Tongue (tissue), 1 donor: ENCODE measurements at regions not wholly inside any gene's neighbourhood (a gene's known extent, or its start where the extent isn't known, plus 50 kb on each side); places are given as distances from the start of the nearest gene placed in this dataset.

Experiments used
- DNase-seq: peaks from one replicate; pipeline ENCODE4 v3.0.0-alpha.2; 2015

DNA sequence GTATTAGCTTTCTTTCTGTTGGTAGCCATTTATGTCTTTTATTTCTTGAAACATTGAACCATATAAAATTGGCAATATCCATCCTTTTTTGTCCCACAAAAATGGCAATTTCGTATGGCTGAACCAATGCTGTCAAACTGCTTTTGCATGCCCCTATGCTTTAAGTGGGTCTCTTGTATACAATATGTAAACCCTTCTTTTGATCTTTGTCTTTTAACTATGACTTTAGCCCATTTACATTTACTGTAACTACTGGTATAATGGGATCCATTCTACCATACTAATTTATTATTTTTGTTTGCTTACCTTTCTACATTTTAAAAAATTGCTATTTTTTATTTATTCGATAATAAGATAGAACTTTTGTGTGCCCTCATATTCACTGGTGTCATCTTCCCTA, 93.4 kb downstream of the TENT4A start:
- no peak for DNase-seq

DNA sequence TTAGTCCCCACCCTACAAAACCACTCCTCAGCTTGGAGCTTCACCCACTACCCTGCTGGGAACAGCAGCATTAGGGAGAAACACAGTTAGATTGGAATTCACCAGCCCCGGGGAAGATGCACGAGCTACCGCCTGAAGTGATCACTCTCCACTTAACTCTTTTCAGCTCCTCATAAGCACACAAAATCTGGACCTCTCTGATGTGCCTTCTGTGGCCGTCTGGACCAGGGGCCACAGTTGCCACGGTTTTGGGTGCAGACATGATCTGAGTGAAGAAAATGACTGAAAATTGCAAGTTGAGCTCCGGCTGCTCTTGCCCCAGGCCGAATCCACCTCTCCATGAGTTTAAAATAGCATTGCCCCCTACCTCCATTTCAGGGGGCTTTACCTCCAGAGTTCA, 95.2 kb downstream of the TENT4A start:
- no peak for DNase-seq

DNA sequence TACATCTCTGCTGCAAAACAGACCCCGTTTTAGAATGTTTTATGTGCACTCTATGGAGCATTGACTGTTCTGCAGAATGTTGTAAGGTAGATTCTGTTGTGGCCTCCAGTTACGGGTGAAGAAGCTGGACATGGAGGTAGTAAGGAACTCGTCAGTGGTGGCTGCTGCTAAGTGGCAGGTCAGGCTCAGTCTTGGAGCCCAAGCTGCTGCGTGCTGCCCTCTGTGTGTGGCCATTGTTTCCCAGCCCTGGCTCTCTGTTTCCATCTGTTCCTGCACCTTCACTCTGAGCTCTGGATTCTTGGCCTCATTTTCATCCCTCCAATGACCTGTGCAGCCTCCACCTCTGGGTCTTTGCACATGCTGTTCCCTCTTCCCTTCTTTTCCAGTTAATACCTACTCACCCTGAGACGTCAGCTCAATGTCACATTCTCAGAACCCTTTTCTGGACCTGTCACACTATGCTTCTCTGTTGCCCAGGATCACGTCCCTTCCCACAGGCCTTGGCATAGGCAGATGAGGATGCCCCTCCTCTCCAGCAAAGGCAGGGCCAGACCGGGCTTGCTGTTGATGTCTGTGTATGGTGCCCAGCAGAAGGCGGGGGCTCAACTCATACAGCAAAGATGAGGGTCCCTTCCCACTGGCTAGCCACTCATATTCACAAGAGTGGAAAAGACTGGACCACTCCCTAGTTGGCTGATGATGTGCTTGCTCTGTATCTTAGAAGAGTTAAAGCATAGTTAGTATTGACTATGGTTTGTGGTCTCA, 97.6 kb downstream of the TENT4A start:
- no peak for DNase-seq

DNA sequence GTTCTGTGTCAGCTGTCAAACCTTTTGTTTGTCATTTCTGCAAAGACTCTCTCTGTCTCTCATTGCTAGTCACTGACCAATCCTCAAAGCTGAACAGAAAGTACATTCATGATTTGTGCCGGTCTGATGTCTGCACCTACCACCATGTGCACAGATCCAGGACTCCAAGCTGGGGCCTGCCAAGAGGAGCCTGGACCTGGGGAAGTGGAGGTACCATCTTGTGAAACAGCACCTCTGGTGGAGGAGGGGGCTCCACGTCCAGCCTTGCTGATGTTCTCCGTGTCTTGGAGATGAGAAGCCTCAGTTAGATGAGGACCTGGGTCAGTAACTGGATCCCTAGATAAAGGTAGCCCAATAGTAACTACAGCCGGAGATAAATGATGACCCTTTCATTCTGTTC, 98.9 kb downstream of the TENT4A start:
- no peak for DNase-seq

DNA sequence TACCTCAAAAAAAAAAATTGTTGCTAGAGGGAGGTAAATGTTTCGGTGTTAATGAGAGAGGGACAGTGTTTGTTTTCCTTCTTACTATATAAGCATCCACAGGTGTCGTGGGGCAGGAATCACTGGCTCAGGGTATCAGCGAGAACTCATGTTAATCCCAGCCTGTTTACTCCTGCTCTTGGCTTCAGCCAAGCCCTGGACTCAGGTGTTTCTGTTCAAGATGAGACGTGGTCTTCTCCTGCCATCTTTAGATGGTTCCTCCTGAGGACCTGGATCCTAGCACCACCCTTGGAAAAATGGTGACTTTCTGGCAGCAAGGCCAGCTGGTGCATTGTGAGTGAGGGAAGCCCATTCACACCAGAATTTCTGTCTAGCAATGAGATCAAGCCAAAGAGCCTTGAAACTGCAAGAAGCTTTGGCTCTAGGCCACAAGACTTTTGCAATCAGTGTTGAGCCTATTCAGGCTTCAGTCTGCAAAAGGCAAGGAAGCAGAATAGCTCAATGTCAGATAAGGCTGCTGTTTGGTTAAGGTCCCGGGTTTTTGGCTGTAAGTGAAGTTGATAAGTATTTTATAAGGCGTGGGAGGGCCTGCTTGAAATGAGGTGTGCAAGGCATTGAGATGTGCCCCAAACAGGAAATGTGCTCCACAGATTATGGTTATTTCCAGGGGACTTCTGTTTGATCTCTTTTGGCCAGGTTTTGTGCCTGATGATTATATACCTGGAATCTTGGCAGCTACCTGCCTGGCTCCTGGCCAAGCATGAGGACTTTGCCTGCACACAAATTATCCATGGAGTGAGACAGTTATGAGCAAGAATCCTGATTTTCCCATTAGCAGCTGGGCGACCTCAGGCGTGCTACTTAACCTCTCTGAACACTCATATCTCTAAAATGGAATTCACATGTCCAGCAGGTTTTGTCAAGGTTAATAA, 99.8 kb downstream of the TENT4A start:
- peak; percentile 33 for DNase-seq

DNA sequence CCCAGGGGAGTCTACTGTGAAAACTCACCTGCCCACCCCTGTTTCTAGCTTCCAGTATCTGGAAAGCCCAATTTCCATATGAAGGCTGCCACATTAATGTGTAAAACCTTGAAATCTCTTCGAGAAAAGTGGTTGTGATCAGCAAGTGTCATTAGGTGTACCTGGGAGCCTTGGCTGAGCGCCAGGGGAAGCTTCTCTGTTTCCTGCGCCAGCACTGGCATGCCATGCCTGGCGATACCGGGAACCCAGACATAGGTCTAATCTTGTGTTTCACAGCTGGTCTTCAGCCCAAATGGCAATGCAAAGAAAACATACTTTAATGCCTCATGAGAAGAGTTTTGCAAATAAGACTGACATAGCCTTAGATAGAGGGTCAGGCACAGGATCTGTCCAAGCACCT, 101.6 kb downstream of the TENT4A start:
- DNase-seq, result no peak

DNA sequence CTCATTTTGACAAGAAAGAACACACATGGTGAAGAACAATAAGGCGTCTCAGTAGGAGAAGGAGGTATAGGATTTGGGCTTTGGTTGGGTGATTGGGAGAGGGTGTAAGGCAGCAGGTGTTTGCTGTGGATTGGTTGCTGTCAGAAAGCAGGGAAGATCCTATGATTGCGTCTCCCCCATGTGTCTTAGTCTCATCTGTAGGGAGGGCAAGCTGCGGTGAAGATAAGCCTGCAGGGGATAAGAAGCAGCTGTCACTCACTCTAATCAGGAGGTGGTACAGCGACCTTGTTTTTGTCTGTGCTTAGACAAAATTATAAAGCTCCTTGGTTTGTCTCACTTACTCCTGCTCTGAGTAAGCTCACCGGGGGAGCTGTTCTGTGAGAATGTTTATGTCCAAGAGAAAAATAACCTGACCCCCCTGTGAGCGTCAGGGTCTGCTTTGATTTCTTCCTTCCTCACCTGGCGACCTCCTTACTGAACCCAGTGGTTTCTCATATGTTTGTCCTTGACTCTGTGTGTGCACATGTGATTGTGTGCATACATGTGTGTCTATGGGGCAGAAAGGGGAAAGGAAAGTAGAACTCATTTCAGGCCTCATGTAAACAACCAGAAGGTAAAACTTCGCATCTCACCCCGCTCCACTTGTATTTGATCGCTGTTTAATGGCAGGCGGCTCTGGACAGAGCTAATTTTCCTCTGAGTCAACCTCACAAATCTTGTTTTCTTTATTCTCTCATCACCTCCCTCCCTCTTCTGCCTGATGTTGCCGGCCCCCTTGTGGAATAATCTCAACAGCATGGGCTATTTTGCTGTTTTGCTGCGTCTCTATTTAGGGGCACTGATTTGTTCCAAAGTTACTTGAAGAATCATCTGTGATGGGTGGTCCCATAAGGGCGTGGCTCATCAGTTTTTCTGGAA, 105.6 kb downstream of the TENT4A start:
- no peak for DNase-seq

DNA sequence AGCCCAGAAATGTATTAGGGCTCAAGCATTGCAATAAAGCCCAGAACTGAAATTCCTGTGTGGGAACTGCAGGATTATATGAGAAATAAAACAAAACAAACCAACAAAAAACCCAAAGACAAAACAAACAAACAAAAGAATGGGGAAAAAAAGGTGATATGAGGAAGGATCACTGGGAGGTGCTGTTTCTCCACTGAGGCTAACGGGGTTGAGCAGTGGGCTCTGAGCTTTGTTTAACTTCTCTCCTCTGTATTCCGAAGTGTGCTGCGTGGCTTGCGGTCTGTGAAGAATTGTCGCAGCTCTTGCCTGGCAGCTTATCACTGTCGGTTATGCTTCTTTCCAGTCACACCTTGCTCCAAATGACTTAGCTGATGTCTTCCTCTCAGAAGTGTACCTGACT, 106.3 kb downstream of the TENT4A start:
- DNase-seq, result no peak

DNA sequence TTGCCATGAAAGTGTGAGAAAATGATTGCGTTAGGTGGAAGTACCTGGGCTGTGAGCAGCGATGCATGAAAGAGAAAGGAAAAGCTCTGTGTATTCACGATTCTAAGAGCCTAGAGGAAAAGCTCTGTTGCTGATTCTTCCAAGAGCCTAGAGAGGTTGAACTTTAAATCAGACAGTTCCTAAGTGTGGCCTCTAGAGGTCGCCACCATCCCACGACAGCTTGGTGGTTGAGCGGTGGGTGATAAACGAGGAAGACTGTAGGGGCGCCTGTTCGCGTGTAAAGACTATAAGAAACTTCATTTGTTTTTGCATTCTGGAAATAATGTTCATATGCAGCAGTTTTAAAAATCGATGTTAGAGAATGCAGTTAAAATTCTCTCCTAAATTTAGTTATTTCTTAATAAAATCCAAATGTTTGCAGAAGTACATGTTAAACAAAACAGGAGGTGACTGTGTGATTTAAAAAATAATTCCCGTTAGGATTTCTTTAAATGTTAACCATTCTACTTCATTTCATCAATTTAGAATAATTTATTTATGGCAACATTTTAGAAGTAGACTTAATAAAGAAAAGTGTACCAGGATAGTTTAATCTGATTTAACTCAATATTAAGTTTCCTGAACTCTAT, 107.7 kb downstream of the TENT4A start:
- peak; percentile 15 for DNase-seq

DNA sequence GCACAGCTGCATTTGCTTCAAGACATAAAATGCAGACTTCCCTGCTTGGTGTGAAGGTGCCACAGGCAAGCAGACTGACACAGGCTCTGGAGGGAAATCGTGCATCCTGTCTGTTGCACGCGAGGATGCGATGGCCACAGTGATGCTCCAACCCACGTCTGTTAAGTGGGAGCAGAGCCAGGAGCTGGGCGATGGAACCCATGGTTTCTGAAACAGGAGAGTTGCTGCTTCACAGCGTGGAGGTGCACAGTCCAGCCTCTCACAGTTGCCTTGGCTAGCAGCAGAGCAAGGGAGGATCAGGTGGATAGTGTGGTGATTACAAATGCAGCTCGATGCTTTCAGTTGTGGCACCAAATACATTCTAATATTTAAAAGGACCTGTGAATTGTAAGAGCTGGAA, 108.8 kb downstream of the TENT4A start:
- DNase-seq, result no peak

DNA sequence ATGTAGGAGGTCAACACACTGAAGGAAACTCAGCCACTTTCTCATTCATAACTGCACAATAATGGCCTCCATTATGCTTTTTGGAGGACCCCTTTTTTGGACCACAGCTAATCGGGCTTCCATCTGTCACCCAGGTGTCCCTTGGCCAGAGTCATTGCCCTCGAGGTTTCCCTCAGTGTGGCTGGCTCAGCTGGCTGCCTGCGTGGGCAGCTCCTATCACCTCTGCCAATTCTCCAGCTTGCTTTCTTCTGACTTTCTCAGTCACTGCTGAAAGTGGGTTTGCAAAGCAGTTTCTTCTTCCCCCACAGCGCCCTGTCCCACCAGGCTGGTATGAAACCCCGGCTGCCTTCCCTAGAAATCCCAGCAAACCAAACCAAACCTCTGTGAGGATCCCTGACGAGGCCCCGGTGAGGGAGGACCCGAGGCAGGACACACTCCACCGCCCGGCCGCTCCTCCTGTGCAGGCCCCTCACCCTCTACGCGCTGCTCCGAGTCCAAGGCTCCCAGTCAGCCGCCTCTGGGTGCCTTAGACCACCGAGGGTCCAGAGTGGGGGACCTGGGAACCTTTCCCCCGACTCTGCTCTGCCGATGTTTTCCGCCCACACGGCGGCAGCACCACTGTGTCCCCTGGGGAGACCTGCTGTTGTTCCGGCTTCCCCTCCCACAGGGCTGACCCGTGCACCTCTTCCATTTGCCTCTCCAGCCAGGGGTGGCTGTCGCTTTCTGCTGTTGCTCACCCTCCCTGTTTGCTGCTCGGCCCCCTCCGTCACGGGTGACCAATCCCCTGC, 109.5 kb downstream of the TENT4A start:
- DNase-seq, result no peak

DNA sequence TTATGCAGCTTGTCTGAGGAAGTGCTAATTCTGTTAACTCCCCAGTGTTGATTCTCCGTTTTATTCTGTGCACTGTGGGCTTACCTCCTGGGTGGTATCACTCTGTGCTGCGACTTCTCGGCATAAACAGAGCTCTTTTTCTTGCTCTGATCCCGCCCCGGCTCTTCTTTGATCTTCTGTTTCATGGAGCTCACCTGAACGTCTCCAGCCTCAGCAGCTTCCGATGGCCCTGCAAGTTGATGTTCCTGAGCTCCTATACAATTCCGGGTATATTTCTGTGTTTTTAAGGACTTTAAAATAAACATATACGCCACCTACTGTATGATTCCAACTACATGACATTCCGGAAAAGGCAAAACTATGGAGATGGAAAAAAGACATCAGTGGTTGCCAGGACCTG, 110.8 kb downstream of the TENT4A start:
- no peak for DNase-seq

DNA sequence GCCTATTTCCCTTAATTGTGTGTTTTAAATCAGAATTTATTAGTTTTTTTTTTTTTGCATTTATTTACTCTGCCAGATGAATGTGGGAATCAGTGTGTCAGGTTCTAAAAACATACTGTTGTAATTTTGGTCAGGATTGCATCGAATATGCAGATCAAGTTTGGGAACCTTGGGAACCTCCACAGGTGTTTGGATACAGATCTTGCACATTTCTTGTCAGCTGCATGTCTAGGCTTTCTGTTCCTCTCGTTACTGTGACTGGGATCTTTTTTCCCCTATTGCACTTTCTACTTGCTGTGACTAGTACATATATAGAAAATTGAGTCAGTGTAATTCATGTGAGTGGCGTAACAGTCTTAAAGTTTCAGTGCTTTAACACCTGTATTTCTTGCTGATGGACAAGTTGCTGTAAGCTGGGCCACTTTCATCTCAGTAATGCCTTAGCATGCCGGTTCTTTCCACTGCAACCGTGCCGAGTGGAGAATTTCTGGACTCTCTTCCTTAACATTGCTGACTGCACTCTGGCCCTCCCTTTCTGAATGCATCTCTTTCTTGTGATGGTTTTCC, 112.5 kb downstream of the TENT4A start:
- no peak for DNase-seq

DNA sequence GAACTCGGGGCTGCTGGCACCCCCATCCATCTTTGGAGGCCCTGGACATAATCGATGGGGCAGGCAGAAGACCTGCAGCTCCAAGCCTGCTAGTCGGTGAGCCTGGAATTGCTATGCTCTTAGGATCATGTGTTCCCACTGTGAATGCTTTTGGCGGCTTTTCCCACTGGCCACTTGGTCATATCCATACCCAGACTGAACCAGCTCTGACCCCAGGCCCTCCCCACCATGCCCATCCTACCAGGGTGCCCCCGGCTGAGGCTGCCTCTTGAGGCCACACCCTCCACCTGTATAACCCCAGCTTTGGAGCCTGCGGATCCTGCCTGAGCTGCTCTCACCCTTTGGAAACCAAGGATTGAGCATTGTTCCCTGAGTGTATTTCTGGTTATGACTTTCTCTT, 113.5 kb downstream of the TENT4A start:
- DNase-seq, result no peak

DNA sequence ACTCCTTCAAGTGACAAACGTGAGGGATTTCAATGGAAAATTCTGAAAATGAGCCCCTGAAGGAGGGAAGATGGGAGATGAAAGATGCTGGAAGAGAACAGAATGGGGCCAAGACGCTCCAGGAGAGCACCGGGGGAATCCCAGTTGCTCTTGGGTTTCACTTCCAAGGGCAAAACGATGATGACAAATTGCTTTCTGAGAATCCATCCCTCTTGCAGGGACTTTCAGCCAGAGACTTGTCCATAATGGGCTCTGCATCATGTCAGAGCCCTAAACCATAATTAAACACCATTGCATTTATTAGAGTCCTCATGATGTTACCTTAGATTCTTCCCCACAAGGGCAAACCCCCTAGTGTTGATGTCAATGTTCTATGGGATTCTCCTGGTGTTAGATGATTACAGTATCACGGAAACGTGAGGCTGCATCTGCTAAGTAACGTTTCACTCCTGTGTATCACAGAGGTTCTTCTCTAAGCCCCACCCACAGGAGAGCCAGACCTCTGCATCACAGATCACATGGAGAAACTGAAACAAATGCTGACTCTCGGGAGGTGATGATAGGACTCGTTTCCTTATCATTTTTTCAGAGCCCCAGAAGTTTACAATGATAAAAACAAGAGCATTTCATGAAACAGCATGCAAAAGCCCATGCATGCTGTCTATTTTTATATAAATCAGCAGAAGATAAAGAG, 114.4 kb downstream of the TENT4A start:
- DNase-seq, result no peak

DNA sequence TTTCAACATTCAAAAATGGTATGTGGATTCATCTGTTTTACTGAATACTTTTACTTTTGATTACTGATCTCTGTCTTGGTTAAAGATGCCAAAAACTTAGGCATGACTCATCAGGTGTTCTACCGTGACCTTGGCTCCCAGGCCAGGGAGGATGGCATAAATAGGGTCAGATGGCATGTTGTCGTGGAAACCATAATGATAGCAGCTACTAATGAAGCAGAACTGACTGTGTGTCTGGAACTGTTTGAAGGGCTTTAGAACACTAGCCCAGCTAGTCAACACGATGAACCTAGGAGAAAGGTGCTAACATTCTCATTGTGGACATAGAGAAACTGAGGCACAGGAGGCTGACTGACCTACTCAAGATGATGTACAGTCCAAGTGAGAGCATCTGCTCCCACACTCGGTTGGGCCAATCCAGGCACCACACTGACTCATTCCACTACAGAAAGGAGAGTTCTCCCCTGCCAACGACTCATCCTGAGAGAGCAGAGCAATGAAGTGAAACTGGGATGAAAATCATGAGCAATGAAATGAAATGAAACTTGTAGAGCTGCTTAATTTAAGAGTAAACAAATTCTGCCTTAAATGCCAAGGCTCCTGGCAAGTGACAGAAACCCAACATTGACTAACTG, 116.0 kb downstream of the TENT4A start:
- DNase-seq, result no peak

DNA sequence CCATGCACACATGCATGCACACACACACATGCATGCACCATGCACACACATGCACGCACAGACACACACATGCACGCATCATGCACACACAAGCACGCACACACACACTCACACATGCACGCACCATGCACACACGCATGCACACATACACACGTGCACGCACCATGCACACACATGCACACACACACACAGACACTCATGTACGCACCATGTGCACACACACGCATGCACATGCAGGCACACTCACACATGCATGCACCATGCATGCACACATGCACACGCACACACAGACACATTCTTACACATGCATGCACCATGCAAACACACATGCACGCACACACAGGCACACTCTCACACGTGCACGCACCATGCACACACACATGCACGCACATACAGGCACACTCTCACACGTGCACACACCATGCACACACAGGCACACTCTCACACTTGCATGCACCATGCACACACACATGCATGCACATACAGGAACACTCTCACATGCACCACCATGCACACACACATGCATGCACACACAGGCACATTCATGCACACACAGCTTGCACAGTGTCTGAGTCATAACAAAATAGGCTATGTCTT, 117.5 kb downstream of the TENT4A start:
- no peak for DNase-seq

DNA sequence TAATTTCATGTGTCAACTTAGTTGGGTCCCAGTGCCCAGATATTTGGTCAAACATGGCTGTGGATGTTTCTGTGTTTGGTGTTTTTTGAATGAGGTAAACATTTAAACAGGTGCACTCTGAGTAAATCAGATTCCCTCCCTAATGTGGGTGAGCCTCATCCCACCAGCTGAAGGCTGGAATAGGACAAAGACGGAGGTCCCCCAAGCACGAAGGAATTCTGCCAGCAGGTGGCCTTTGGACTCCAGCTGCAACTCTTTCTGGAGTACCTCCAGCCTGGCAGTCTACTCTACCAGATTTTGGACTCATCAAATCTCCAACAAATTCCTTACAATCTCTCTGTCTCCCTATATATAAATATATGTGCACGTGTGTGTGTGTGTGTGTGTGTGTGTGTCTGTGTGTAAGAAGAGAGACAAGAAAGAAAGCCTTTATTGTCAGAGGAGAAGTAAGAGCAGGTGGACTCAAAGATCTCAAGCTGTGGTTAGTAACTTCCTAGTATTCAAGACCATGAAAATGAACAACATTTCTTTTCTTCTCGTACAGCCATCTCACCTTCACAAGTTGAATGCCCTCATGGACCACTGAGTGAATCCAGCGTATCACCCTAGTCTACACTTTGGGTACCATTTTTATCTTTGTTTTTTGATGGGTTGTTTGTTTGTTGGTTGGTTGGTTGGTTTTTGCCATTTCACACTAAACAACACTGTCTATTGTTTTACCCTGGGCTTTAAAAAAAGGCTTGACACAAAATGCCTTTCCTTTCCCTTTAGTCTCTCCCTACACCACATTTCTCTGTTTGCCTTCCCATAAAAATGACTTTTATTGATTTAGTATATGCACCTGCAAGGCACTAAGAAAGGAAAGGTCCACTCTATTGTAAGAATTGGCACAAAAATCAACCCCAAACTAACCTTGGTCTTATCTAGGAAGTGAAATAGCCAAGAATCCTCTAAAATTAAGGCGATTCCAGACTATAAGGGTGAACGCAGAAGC, 118.7 kb downstream of the TENT4A start:
- DNase-seq, result no peak
